ENCODE measurements at regions not wholly inside any gene's neighbourhood (a gene's known extent, or its start where the extent isn't known, plus 50 kb on each side); places are given as distances from the start of the nearest gene placed in this dataset.

DNA sequence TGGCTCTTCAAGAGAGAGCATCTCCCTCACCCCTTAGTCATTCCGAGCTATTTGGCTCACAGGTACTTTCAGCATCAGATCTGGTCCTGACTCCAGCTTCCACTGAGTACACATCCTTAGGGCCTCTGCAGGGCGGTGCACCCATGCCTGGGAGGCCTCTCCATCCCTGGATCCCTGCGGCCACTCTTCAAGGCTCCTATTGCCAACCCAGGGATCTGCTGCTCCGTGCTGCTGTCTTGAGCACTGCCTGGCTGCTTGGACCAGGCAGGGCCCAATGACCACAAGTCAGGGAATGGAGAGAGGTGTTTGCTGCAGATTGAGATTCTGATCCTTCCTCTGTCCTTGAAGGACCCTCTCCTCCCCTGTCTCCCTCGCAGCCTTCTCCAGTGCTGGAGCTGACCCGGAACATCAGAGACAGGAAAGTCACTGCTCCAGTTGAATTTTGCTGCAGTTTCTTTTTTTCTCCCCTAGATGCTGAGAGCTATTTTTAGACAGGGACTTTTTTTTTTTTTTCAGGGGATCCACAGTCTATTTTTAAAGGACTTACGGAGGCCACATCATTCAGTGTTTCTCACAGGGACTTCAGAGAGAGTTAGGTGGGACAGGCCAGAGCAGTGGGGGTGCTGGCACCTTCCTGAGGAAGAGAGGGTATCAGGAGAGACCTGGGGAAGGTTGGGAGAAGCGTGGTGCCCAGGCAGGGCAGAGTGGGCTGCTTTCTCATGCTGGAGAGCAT is 50.1 kb upstream of the KCNA1 start:
- DNase-seq = no peak
